Esophagus squamous epithelium (tissue), 4 donors: ENCODE measurements at regions not wholly inside any gene's neighbourhood (a gene's known extent, or its start where the extent isn't known, plus 50 kb on each side); places are given as distances from the start of the nearest gene placed in this dataset.

Experiments used
- POLR2A ChIP-seq, 4 donors: fragments of 450-650 bp; IDR thresholded peaks; one replicate each; pipeline ENCODE4 v1.6.1; 2017; ENCODE audit warnings: antibody characterized with exemption in 4 of 4, mild to moderate bottlenecking in 4 of 4, moderate library complexity in 3 of 4
- TF ChIP-seq, protein P1 (sequence below), 6 experiments: fragments of 450-650 bp in 4 of 6; fragments of 200-600 bp in 2 of 6; sonication (generic) in 2 of 6; IDR thresholded peaks; one replicate each; pipeline ENCODE4 v1.5.1; 2016 to 2019; ENCODE audit warnings: antibody characterized with exemption in 6 of 6, mild to moderate bottlenecking in 4 of 6, moderate library complexity in 4 of 6

DNA sequence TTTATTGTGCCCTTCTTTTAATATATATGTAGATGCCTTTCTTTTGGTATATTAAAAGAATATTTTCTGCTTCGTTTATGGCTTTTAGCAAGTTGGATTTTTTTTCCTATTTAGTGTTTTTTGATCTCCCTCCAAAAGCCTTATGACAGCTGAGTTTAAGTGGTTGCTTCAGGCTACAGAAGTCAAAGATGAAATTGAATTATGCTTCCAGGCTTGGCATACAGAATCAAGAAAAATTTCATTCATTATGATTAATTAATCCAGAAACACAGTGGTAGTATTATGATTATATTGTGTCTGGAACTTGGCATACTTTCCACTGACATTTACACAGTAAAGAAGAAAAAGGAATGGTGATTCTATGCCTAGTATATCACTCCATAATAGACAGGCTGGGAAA lies 63.8 kb upstream of the SEM1 start:
- TF ChIP-seq, protein P1, sequence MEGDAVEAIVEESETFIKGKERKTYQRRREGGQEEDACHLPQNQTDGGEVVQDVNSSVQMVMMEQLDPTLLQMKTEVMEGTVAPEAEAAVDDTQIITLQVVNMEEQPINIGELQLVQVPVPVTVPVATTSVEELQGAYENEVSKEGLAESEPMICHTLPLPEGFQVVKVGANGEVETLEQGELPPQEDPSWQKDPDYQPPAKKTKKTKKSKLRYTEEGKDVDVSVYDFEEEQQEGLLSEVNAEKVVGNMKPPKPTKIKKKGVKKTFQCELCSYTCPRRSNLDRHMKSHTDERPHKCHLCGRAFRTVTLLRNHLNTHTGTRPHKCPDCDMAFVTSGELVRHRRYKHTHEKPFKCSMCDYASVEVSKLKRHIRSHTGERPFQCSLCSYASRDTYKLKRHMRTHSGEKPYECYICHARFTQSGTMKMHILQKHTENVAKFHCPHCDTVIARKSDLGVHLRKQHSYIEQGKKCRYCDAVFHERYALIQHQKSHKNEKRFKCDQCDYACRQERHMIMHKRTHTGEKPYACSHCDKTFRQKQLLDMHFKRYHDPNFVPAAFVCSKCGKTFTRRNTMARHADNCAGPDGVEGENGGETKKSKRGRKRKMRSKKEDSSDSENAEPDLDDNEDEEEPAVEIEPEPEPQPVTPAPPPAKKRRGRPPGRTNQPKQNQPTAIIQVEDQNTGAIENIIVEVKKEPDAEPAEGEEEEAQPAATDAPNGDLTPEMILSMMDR (IDR thresholded peaks at IDR 0.05): no peak
- no peak for TF ChIP-seq POLR2A (IDR thresholded peaks at IDR 0.05)
